Suppressor macrophage (primary cell): ENCODE measurements at regions not wholly inside any gene's neighbourhood (a gene's known extent, or its start where the extent isn't known, plus 50 kb on each side); places are given as distances from the start of the nearest gene placed in this dataset.

ENCODE experiments used
- DNase-seq, 4 experiments: peaks; one replicate each; pipeline ENCODE4 v3.0.0-alpha.2; 2020 to 2022

DNA sequence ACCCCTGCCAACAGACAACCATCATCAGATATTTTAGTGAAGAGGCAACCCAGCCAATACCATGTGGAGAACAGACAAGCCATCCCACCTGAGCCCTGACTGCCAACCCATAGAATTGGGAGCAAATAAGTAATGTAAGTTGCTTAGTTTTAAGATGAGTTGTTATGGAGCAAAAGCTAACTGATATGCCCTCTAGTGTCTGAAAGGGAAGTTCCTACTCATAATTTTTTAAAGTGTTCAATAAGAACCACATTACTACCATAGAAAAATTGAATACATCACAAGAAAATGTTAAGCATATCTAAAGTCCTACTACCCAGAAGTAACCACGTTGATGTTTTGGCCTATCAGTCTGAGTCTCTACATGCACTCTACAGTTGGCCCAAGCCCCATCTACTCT, 50.8 kb upstream of the SLC36A4 start:
- peak in 1 of 4 experiments; percentile 4 for DNase-seq

DNA sequence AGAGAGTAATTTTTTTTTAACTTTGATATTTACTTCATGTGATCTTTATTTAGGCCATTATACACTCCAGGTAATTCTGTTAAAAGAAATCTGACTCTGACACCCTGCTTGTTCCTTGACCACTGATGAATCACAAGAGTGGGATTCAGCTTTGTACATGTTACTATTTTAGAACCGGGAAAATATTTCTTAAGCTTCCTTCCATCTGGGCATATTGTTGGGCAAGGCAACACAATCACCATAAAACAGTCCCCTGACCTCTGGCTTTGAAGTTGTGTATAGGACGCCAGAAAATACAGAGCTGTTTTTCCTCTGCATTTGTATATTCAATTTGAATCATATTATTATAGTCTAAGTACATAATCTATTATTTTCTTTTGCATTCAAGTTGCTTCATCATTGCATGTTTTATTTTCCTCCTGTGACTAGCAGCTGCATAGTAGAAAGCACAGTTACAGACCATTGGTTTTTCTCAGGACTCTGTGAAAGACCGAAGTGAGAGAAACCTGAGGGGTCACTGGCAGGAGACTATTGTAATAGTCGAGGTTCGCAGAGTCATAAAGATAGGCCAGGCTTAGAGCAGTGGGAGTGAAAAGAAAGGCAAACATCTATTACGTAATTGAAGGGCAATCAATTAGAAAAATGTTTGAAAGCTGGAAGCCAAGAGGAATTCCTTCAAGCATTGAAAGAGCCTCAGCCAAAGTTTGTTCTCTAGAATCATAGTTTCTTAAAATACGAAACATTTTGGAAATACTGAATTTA, 51.8 kb upstream of the SLC36A4 start:
- DNase-seq = no peak

DNA sequence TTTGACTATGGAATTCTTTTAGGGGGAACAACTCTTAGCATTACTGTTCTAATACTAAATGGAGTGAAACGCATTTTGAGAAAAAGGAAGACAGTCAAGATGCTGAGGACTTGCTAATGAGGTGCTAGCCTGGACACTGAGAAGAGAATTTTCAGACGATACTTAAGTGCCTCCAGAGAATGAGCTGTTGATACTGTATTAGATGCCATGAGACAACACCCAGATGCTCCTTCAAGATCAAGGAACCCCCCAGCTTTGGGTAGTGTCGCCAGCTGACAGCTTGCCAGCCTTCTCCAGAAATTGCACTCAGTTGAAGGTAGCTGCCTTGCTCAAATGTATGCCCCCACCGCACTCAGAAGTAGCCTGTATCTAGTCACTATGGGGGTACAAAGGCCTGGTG, 52.5 kb upstream of the SLC36A4 start:
- DNase-seq = no peak

DNA sequence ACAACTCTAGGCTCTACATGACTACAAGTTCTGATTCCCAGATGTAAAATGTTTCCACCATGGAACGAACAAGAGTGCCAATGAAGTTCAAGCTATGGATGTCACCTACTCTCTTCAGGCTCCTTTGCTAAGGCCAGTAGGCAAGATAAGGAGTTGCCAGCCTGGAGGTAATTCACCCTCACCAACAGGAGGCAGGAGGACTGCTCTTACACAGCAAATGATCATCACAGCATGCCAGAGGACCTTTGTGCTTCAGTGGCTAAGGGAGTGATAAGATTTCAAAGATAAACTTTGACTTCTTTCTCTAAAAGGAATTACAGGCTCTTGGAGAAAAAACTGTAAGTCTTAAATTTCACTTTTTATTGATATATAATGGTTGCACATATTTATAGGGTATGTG, 54.1 kb upstream of the SLC36A4 start:
- no peak for DNase-seq

DNA sequence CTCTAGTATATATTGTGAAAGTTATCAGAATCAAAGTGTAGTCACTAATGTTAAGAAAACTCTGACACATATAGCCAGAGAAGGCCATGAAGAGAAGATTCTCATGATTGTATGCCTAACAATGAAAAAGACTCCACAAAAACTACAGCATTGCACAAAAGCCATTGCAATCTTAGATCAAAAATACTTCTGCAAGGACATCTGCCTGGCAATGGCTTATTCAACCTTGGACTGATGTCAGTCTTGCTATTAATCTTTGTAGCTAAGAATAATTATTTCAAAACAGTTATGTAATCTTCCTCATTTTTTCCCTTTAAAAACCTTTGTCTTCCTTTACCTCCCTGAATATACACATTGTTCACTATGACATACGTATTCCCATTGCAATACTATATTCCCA, 55.3 kb upstream of the SLC36A4 start:
- no peak for DNase-seq

DNA sequence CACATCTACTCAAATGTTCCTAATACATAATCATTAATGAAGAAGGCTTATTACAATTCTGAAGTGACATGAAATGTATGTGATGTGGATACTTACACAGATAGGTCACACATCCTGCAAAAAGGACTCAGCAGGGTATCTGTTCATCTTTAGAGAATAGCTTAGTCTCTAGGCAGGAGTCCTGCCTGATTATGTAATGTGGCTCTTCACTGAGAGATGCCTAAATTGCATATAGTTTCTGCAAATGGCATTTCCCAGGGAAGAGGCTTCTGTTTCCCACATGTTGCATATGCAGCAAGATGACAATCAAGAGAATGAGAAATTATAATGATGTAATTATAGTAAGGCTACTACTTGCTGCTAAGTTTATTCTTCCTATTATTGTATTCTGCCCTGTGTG, 58.8 kb upstream of the SLC36A4 start:
- DNase-seq = no peak

DNA sequence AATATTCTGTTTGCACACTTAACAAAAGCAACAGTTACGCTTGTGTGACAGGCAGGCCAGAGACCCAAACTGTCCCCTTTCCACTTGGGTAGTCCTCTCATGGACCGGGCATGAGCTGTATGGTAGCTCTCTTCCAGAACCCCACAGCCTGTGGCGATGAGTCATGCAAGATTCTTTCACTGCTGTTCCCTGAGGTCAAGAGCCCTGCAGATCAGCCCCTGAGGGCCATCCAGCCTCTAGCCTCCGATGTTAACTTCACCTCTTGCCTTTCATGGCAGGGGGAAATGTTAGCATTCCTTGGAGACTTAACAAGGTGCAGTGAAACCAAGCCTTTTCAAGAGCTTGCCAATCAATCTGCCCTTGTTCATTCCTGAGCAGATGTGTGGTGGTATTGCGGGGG, 63.2 kb upstream of the DEUP1 start:
- DNase-seq = no peak

DNA sequence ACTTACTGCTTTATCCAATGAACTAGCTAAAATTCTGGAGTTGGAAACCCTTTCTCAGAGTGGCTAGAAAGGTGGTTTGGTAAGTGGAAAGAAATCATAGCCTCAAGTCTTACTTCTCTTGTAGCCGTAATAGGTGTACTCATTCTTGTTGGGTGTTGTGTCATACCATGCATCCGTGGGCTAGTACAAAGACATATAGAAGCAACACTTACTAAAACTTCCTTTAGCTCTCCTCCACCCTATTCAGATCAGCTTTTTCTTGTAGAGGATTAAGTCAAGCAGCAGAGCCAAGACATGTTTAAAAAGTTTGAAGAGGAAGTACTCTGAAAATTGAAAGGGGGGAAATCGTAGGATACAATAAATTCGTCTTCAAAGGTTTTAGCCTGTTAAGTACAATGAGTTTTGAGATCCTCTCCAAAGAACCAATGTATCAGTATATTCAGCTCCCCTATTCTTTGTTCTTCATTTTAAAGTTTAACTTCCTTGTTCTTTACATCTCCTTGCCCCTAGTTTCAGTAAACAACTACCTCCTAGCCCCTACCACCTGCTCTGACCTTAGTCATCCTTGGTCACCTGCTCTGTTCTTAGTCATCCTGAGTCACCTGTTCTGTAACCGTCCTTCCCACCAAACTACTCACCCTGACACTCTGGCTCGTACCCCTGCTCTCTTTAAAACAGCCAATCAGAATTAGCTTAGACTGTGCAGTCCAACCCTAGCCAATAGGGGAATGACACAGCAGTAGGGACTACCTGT, 62.1 kb upstream of the DEUP1 start:
- DNase-seq = no peak

DNA sequence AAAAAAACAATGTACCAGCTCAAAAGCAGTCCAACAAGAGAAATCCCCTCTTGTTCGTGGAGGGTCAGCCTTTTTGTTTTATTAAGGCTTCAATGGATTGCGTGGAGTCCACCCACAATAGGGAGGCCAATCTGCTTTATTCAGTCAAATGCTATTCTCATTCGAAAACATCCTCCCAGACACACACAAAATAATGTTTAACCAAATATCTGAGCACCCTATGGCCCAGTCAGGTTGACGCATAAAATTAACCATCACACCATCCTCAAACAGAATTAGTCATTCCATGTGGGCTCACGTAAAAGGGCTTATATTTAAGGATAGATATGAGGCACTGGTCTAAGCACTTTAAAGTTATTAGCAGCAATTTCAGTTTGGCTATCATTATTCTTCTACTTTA, 58.9 kb upstream of the DEUP1 start:
- DNase-seq = no peak

DNA sequence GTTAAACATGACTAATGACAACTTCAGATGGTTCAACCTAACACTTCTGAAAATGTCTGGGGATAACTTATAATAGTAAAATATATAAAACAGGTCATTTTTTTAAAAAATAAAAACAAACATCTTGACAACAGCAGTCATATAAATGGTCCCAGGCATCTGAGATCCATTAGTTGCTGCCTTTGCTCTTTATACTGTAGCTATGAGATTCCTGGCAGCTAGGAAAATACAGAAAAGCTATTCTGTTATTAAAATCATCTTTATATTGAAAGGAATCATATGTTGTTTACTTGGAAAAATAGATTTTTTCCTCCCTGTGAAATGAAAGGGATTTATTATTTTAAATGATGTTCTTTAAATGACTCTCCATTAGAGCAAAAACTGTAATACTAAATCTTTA, 55.7 kb upstream of the DEUP1 start:
- DNase-seq = no peak

DNA sequence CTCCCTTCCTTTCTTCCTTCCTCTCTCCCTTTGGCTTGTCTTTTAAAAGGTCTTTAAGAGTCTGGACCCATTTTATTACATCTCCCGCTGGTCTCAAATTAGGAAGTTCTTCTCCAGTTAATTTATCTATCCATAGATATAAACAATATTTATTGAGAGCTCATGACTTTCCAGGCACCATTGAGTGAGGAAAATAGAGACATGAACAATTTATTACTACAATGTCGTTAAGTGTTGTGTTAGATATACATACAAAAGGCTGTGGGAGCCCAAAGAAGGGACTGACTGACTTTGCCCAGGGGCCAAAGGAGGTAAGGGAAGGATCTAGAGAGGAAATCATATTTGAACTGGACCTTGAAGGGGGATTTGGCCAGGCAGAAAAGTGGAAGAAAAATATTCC, 51.6 kb upstream of the DEUP1 start:
- DNase-seq = no peak

DNA sequence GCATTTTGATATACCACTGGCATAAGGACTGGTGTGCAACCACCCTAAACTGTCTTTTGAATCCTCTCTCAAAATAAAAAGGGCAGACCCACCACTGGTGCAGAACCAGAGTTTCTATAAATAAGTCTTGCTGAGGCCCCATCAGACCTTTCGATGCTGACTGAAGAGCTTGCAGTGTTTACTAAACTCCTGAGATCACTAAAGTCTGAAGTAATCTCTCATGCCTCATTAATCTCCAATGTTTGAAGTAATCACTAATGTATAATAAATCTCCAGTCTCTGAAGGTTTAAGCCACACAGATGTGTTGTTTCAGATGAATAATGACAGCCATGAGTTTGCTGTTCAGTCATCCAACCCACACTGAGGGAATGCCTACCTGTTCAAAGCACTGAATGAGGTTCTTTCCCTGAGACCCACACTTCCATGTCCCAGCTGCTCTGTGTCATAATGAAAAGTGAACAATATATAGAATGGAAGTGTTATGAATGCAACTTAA, 50.6 kb upstream of the DEUP1 start:
- no peak for DNase-seq
